GM21825 (cell line): ENCODE measurements at regions not wholly inside any gene's neighbourhood (a gene's known extent, or its start where the extent isn't known, plus 50 kb on each side); places are given as distances from the start of the nearest gene placed in this dataset.

ENCODE experiments used
- ATAC-seq: cut with Tn5 transposase; IDR thresholded peaks from one replicate; pipeline ENCODE4 v1.9.1; 2021; ENCODE audit warnings: mild to moderate bottlenecking, moderate library complexity; ENCODE audit not compliant: unreplicated experiment

- no peak for ATAC-seq
Observed at GRCh38 chr15:47383801-47384200, 333.5 kb upstream of the SEMA6D start.

- no peak for ATAC-seq
Observed at GRCh38 chr15:47384341-47384740, 333.0 kb upstream of the SEMA6D start.

GRCh38 chr15:47384776-47385175 is 332.5 kb upstream of the SEMA6D start:
- ATAC-seq = no peak

- no peak for ATAC-seq
Observed at GRCh38 chr15:47386459-47386858, 330.8 kb upstream of the SEMA6D start.

- ATAC-seq = no peak
Observed at GRCh38 chr15:47388299-47388698, 329.0 kb upstream of the SEMA6D start.

GRCh38 chr15:47390208-47390765 is 327.0 kb upstream of the SEMA6D start:
- ATAC-seq = no peak

GRCh38 chr15:47394286-47394809 is 323.0 kb upstream of the SEMA6D start:
- ATAC-seq = no peak

GRCh38 chr15:47395076-47395475 is 322.2 kb upstream of the SEMA6D start:
- no peak for ATAC-seq

- ATAC-seq = no peak
Observed at GRCh38 chr15:47397655-47398054, 319.6 kb upstream of the SEMA6D start.

- ATAC-seq = no peak
Observed at GRCh38 chr15:47398132-47398531, 319.2 kb upstream of the SEMA6D start.

- ATAC-seq = no peak
Observed at GRCh38 chr15:47398594-47398993, 318.7 kb upstream of the SEMA6D start.

- ATAC-seq = no peak
Observed at GRCh38 chr15:47399100-47399499, 318.2 kb upstream of the SEMA6D start.

- ATAC-seq = no peak
Observed at GRCh38 chr15:47400603-47401002, 316.7 kb upstream of the SEMA6D start.

- ATAC-seq = no peak
Observed at GRCh38 chr15:47401427-47401826, 315.9 kb upstream of the SEMA6D start.

- no peak for ATAC-seq
Observed at GRCh38 chr15:47402829-47403228, 314.5 kb upstream of the SEMA6D start.

GRCh38 chr15:47404877-47405276 is 312.4 kb upstream of the SEMA6D start:
- ATAC-seq = no peak

- ATAC-seq = no peak
Observed at GRCh38 chr15:47405365-47406162, 311.7 kb upstream of the SEMA6D start.

- ATAC-seq = no peak
Observed at GRCh38 chr15:47407692-47408091, 309.6 kb upstream of the SEMA6D start.

GRCh38 chr15:47409038-47409437 is 308.3 kb upstream of the SEMA6D start:
- ATAC-seq = no peak

- no peak for ATAC-seq
Observed at GRCh38 chr15:47409600-47409999, 307.7 kb upstream of the SEMA6D start.

GRCh38 chr15:47410247-47410646 is 307.1 kb upstream of the SEMA6D start:
- no peak for ATAC-seq

- ATAC-seq = no peak
Observed at GRCh38 chr15:47411733-47412132, 305.6 kb upstream of the SEMA6D start.
